ENCODE measurements at regions not wholly inside any gene's neighbourhood (a gene's known extent, or its start where the extent isn't known, plus 50 kb on each side); places are given as distances from the start of the nearest gene placed in this dataset.

GRCh38 chr4:81626851-81627250 is 155.1 kb upstream of the RASGEF1B start:
- TF ChIP-seq TAF1 (IDR thresholded peaks at IDR 0.05; ENCODE audit: borderline replicate concordance, insufficient read depth, low read length) (no peak), REST (IDR thresholded peaks at IDR 0.05; ENCODE audit: insufficient read depth in 1 of 2, low read depth in 2 of 2, low read length in 2 of 2) (no peak), SIN3A (IDR thresholded peaks at IDR 0.05; ENCODE audit: borderline replicate concordance, insufficient read depth, low read length) (no peak), POLR2AphosphoS5 (IDR thresholded peaks at IDR 0.05; ENCODE audit: low read depth, low read length) (no peak)
